ENCODE measurements at regions not wholly inside any gene's neighbourhood (a gene's known extent, or its start where the extent isn't known, plus 50 kb on each side); places are given as distances from the start of the nearest gene placed in this dataset.
A peak's percentile ranks its signal among the peaks of the same experiment; 100 is the strongest.

GRCh38 chr15:87477737-87478686 is 778.5 kb downstream of the NTRK3 start:
- no peak overlapping the region for H2BK120ac ChIP-seq (replicated peaks; ENCODE audit: low read depth, low read length)
- H3K23me2 ChIP-seq (ENCODE audit: low read depth, low read length) = no peaks in the 10 kb centered on the region
- H3K9me3 ChIP-seq (ENCODE audit: insufficient read depth in 2 of 2, low read depth in 1 of 2, low read length in 1 of 2) = no peaks in the 10 kb centered on the region
- no peak overlapping the region for H2BK5ac ChIP-seq (ENCODE audit: low read depth, low read length)
- DNase-seq (ENCODE audit: low read depth in 1 of 2, low spot score in 2 of 2) (no peak), FAIRE-seq (no peak)
- H3K14ac ChIP-seq (ENCODE audit: insufficient read length) = no peak overlapping the region
- no peak overlapping the region; the same call in 1 of the 2 replicates for H2BK15ac ChIP-seq (ENCODE audit: low read length)
- H3K4me1 ChIP-seq (replicated peaks in 1 of 4; ENCODE audit: control insufficient read depth in 3 of 4, insufficient read depth in 4 of 4, low read length in 3 of 4) = peaks cover 0 to 3% (median 0%) of the 10 kb centered on the region in 4 experiments; a peak in 2 of 7 replicates
- no peak overlapping the region for H3K9ac ChIP-seq (replicated peaks in 1 of 4; ENCODE audit: extremely low read depth in 1 of 4, low read depth in 3 of 4, low read length in 3 of 4)
- no peak overlapping the region for H3K23ac ChIP-seq (ENCODE audit: insufficient read length)
- H2AK5ac ChIP-seq (ENCODE audit: low read depth, low read length) = no peak overlapping the region
- H3K56ac ChIP-seq (replicated peaks; ENCODE audit: insufficient read length, low read depth, low read length) = no peak overlapping the region
- no peak overlapping the region for H3K4me3 ChIP-seq (ENCODE audit: extremely low read depth in 1 of 4, insufficient read depth in 2 of 4, low read depth in 3 of 4, low read length in 4 of 4)
- no peaks in the 10 kb centered on the region for H3K79me2 ChIP-seq (ENCODE audit: control insufficient read depth in 1 of 2, insufficient read depth in 2 of 2, low read length in 2 of 2)
- no peak overlapping the region for H3K4me2 ChIP-seq (ENCODE audit: insufficient read depth in 1 of 2, low read depth in 2 of 2, low read length in 2 of 2)
- WGBS, 2 experiments (ENCODE audit: extremely low coverage in 1 of 2, insufficient coverage in 1 of 2, insufficient read length in 1 of 2, insufficient replicate concordance in 2 of 2, low coverage in 1 of 2, low lambda C conversion rate in 2 of 2, missing lambda C conversion rate in 1 of 2) = 78% methylated on average over 8 of the region's 8 CpGs; no CpG with 5 or more reads in 1 of the 2 experiments
- no peaks in the 10 kb centered on the region for H3K27me3 ChIP-seq (replicated peaks in 1 of 4; ENCODE audit: control insufficient read depth in 3 of 4, extremely low read depth in 1 of 4, insufficient read depth in 3 of 4, low read length in 3 of 4)
- no peak overlapping the region for H4K8ac ChIP-seq (ENCODE audit: extremely low read depth, insufficient read depth, low read length)
- H4K91ac ChIP-seq (replicated peaks; ENCODE audit: insufficient read length, low read length) = no peak overlapping the region
- CTCF ChIA-PET (ENCODE audit: partially characterized antibody) = interaction anchor here (0.6 to 1.0 kb wide), 5 partner anchors 12 to 562 kb away, joined by 3 read pairs; no protein-coding TSS in a partner anchor
- no peak overlapping the region for H3K4ac ChIP-seq (replicated peaks; ENCODE audit: insufficient read length, low read depth, low read length)
- H3K18ac ChIP-seq (ENCODE audit: extremely low read depth, low read length) = no peak overlapping the region
- H2AFZ ChIP-seq (ENCODE audit: low read length) = 0 out of 2 replicates have a peak overlapping the region, but pooled peaks have one; percentile 42
- no peaks in the 10 kb centered on the region for H4K20me1 ChIP-seq (replicated peaks in 1 of 2; ENCODE audit: control insufficient read depth in 1 of 2, insufficient read depth in 2 of 2, low read length in 2 of 2)
- H2BK20ac ChIP-seq (ENCODE audit: low read length) = no peak overlapping the region
- H3K79me1 ChIP-seq (ENCODE audit: low read depth, low read length) = no peaks in the 10 kb centered on the region
- TF ChIP-seq JUND (IDR thresholded peaks at IDR 0.05; ENCODE audit: low read length) = peak; percentile 72; the same call in 1 of the 2 replicates
- peak in 1 of 3 experiments; percentile 19; a peak in 1 of 4 replicates for TF ChIP-seq CTCF (IDR thresholded peaks at IDR 0.05; ENCODE audit: control extremely low read depth in 1 of 3, insufficient read depth in 1 of 3, low read depth in 1 of 3, low read length in 3 of 3)
- no peak for TF ChIP-seq ATF2 (IDR thresholded peaks at IDR 0.05; ENCODE audit: low read length)
- no peaks in the 10 kb centered on the region for H3K36me3 ChIP-seq (ENCODE audit: control insufficient read depth in 2 of 4, insufficient read depth in 4 of 4, low read length in 3 of 4)
- H3K27ac ChIP-seq (ENCODE audit: low read depth, low read length) = no peak overlapping the region
- no peak overlapping the region for H4K5ac ChIP-seq (ENCODE audit: insufficient read length, low read depth, low read length)
- H2BK12ac ChIP-seq (ENCODE audit: low read depth, low read length) = no peak overlapping the region; the same call in 1 of the 2 replicates
- POLR2A ChIA-PET (ENCODE audit: partially characterized antibody) = no interaction called here
